Heart left ventricle (tissue), 16 donors: ENCODE measurements at regions not wholly inside any gene's neighbourhood (a gene's known extent, or its start where the extent isn't known, plus 50 kb on each side); places are given as distances from the start of the nearest gene placed in this dataset.
A peak's percentile ranks its signal among the peaks of the same experiment; 100 is the strongest.
"Not testable (repeated sequence)": the region's sequence is repeated elsewhere in the genome, so short reads cannot be mapped to it uniquely, and the experiment has no call there.

ENCODE experiments used
- ATAC-seq, 4 donors: fragments of 200-7000 bp; cut with Tn5 transposase; one replicate each; pipeline ENCODE4 v1.9.1; 2020 to 2022; ENCODE audit warnings: moderate library complexity in 4 of 4, mild to moderate bottlenecking in 3 of 4, moderate number of reproducible peaks in 1 of 4
- DNase-seq, 5 donors: peaks; one replicate each; pipeline ENCODE4 v3.0.0-alpha.2; 2020
- H3K27ac ChIP-seq, 12 donors: fragments of 200-600 bp; sonication (generic) in 4 of 12; one replicate each; pipeline versions ENCODE4 v1.5.0 to v1.8.0; 2016 to 2022; ENCODE audit warnings: mild to moderate bottlenecking in 2 of 12
- H3K27me3 ChIP-seq, 9 donors: fragments of 200-600 bp; sonication (generic) in 2 of 9; one replicate each; pipeline versions ENCODE4 v1.5.1 to v1.8.0; 2016 to 2022; ENCODE audit warnings: mild to moderate bottlenecking in 3 of 9
- H3K36me3 ChIP-seq, 9 donors: fragments of 200-600 bp; sonication (generic) in 2 of 9; one replicate each; pipeline versions ENCODE4 v1.5.0 to v1.8.0; 2018 to 2022; ENCODE audit warnings: mild to moderate bottlenecking in 2 of 9
- H3K4me1 ChIP-seq, 12 donors: fragments of 200-600 bp; sonication (generic) in 4 of 12; one replicate each; pipeline versions ENCODE4 v1.5.0 to v1.8.0; 2016 to 2022; ENCODE audit warnings: mild to moderate bottlenecking in 3 of 12
- H3K4me3 ChIP-seq, 12 donors: fragments of 200-600 bp; sonication (generic) in 4 of 12; one replicate each; pipeline versions ENCODE4 v1.5.0 to v1.8.0; 2017 to 2022; ENCODE audit warnings: mild to moderate bottlenecking in 9 of 12, moderate library complexity in 4 of 12
- H3K9me3 ChIP-seq, 12 donors: fragments of 200-600 bp; sonication (generic) in 4 of 12; one replicate each; pipeline versions ENCODE4 v1.5.0 to v1.8.0; 2016 to 2022; ENCODE audit warnings: mild to moderate bottlenecking in 1 of 12
- CTCF ChIP-seq, 12 donors: fragments of 200-600 bp; sonication (generic) in 4 of 12; IDR thresholded peaks; one replicate each; pipeline versions ENCODE4 v1.5.0 to v1.8.0; 2018 to 2022; ENCODE audit warnings: antibody characterized with exemption in 12 of 12, mild to moderate bottlenecking in 5 of 12
- POLR2A ChIP-seq, 2 donors: fragments of 450-650 bp; IDR thresholded peaks; one replicate each; pipeline ENCODE4 v1.6.1; 2017; ENCODE audit warnings: antibody characterized with exemption in 2 of 2, mild to moderate bottlenecking in 2 of 2, moderate library complexity in 2 of 2
- WGBS, 4 donors: extraction: QIAGEN DNeasy Blood & Tissue Kit in 2 of 4; methylation state at CpG; one replicate each; pipeline versions ENCODE4 v1.1.5 to v1.1.7; 2013 to 2018; 5-methylcytosine and 5-hydroxymethylcytosine counted together
- intact Hi-C, 10 donors: fragments of 100-400 bp; cut with DNase I; formaldehyde crosslinking; loops; one replicate each; pipeline versions ENCODE4 v1.11.1 to v1.14.2; 2022
- donor health status: ischemic (EF 13 %, LVEDD 7.1; RV severe dilation, severe dysfunction).
- donor health status: healthy with polysubstance abuse.
- donor health status: DM: no; HTN: yes; CAD: no.
- donor health status: DM: no; HTN: no; CAD: no.
- donor health status: ischemic (EF 25% LVEDD 6.9; RV normal size, moderate dysfunction).
- donor health status: ischemic (EF 25% LVEDD 5.7; RV mildly dilated, moderate dysfunction).
- donor health status: healthy.
- donor health status: DM: yes; HTN: yes; CAD: no.
- donor health status: ischemic (EF 35%, LVEDD 5.7; RV mildly dilated, moderate dysfunction).
- donor health status: nonischemic (EF 11% LVEDD 7.7; RV severe dilation, severe dysfunction).
- donor health status: DM: yes; HTN: yes; CAD: no.
- donor health status: PGD.
- donor health status: ischemic (EF 29% LVEDD 5.4; RV normal size, mild dysfunction).
- donor health status: nonischemic (EF 23%, LVEDD 6.1; RV moderate dilation, normal function).

DNA sequence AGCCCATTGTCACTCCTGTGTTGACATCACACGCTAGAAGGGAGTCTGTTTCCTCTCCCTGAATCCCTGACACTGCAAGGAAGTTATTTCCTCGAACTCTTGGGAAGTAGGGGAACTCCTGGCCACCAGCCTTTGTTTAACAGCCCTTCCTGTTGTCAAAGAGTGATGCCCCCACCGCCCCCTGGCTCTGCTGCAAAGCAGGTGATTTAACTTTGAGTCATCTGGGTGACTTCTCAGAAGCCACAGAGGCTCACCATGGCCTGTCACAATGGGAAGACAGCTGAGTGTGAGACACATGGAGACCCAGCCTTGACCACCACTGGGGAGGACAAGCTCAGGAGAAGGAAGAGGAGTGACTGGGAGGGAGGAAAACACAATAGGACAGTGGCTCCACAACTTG is 182.8 kb downstream of the PSMG1 start:
- 56 to 88% (median 74%) methylated on average over 2 to 3 of the region's 3 CpGs for WGBS, 4 donors
- Histone ChIP-seq H3K36me3 (no peaks in the 10 kb centered on the region), H3K27me3 (no peaks in the 10 kb centered on the region), H3K9me3 (peaks cover 0 to 3% (median 0%) of the 10 kb centered on the region in 12 donors), H3K27ac (peak overlapping the region; percentile 38 to 76 (median 62)), H3K4me1 (peaks cover 4 to 83% (median 62%) of the 10 kb centered on the region in 12 donors), H3K4me3 (no peak overlapping the region)
- intact Hi-C loops, result loop anchor here in 5 of 10 donors (5.0 to 10.0 kb wide), 4 partner anchors 86 to 256 kb away; partner anchors contain the start of gene ETS2 (in 2 of the 5)
- ATAC-seq, result peak in 3 of 4 donors; percentile 42 to 51 (median 51)
- peak in 2 of 5 donors; percentile 67 to 81 for DNase-seq
- TF ChIP-seq CTCF (IDR thresholded peaks at IDR 0.05), result no peak
- no peak for TF ChIP-seq POLR2A (IDR thresholded peaks at IDR 0.05)

DNA sequence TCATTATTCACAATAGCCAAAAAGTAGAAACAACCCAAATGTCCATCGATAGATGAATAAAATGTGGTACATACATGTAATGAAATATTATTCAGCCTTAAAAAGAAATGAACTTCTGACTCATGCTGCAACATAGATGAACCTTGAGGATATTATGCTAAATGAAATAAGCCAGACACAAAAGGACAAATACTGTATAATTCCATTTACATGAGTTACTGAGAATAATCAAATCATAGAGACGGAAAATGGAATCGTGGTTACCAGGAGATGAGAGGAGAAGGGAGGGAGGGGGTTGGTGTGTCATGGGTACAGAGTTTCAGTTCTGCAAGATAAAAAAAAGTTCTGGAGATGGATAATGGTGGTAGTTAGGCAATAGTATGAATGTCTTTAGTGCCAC is 184.1 kb downstream of the PSMG1 start:
- Histone ChIP-seq H3K4me1 (peaks cover 0 to 83% (median 60%) of the 10 kb centered on the region in 12 donors), H3K27ac (peak overlapping the region in 2 of 12 donors; percentile 44 to 72), H3K9me3 (no peaks in the 10 kb centered on the region), H3K27me3 (no peaks in the 10 kb centered on the region), H3K4me3 (no peak overlapping the region), H3K36me3 (no peaks in the 10 kb centered on the region)
- ATAC-seq (no peak), DNase-seq (no peak)
- 92 to 97% (median 95%) methylated on average over 3 of the region's 3 CpGs for WGBS, 4 donors
- TF ChIP-seq CTCF (IDR thresholded peaks at IDR 0.05), result no peak
- no peak for TF ChIP-seq POLR2A (IDR thresholded peaks at IDR 0.05)
- intact Hi-C loops, result loop anchor here in 6 of 10 donors (5.0 to 10.0 kb wide), 5 partner anchors 63 to 254 kb away; partner anchors contain the start of gene ETS2 (in 1 of the 6)

DNA sequence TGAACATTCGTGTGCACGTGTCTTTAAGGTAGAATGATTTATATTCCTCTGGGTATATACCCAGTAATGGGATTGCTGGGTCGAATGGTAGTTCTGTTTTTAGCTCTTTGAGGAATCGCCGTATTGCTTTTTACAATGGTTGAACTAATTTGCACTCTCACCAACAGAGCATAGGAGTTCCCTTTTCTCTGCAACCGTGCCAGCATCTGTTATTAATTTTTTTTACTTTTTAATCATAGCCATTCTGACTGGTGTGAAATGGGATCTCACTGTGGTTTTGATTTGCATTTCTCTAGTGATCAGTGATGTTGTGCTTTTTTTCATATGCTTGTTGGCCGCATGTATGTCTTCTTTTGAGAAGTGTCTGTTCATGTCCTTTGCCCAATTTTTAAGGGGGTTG is 185.0 kb downstream of the PSMG1 start:
- WGBS, 4 donors, result 74 to 86% (median 81%) methylated on average over 7 of the region's 7 CpGs
- intact Hi-C loops, result loop anchor here in 6 of 10 donors (5.0 to 10.0 kb wide), 5 partner anchors 64 to 253 kb away; partner anchors contain the start of gene ETS2 (in 1 of the 6)
- peak overlapping the region in 8 of 12 donors; percentile 22 to 72 (median 53) for H3K27ac ChIP-seq

GRCh38 chr21:38997843-38998175 is 185.4 kb downstream of the PSMG1 start:
- not testable (repeated sequence) for H3K27me3 ChIP-seq, H3K4me3 ChIP-seq, DNase-seq, H3K36me3 ChIP-seq, ATAC-seq, H3K9me3 ChIP-seq
- Histone ChIP-seq H3K4me1 (peaks cover 5 to 83% (median 61%) of the 10 kb centered on the region in 12 donors), H3K27ac (peak overlapping the region in 10 of 12 donors; percentile 11 to 72 (median 53))
- 59 to 84% (median 66%) methylated on average over 3 of the region's 3 CpGs for WGBS, 4 donors
- intact Hi-C loops, result loop anchor here in 6 of 10 donors (5.0 to 10.0 kb wide), 5 partner anchors 64 to 253 kb away; partner anchors contain the start of gene ETS2 (in 1 of the 6)

More for the DNA sequence above, 185.0 kb downstream of the PSMG1 start:
- peaks cover 5 to 83% (median 61%) of the 10 kb centered on the region in 12 donors for H3K4me1 ChIP-seq
- H3K4me3 ChIP-seq, DNase-seq, H3K9me3 ChIP-seq, H3K27me3 ChIP-seq, H3K36me3 ChIP-seq, ATAC-seq: not testable (repeated sequence)

GRCh38 chr21:38997051-38997842 is 186.0 kb downstream of the PSMG1 start:
- peak overlapping the region; percentile 11 to 72 (median 53) for H3K27ac ChIP-seq
- no peaks in the 10 kb centered on the region for H3K9me3 ChIP-seq
- WGBS, 4 donors, result 54 to 62% (median 59%) methylated on average over 10 of the region's 10 CpGs

More at GRCh38 chr21:38997051-38997842, 186.0 kb downstream of the PSMG1 start:
- Histone ChIP-seq H3K4me1 (peaks cover 6 to 85% (median 63%) of the 10 kb centered on the region in 12 donors), H3K27me3 (no peaks in the 10 kb centered on the region), H3K4me3 (no peak overlapping the region), H3K36me3 (no peaks in the 10 kb centered on the region)
- no peak for TF ChIP-seq CTCF (IDR thresholded peaks at IDR 0.05)
- no peak for TF ChIP-seq POLR2A (IDR thresholded peaks at IDR 0.05)
- DNase-seq (no peak), ATAC-seq (peak in 1 of 4 donors; percentile 21)
- intact Hi-C loops, result loop anchor here in 6 of 10 donors (5.0 to 10.0 kb wide), 5 partner anchors 65 to 252 kb away; partner anchors contain the start of gene ETS2 (in 1 of the 6)
